ENCODE measurements at regions not wholly inside any gene's neighbourhood (a gene's known extent, or its start where the extent isn't known, plus 50 kb on each side); places are given as distances from the start of the nearest gene placed in this dataset.

- no peak for DNase-seq (ENCODE audit: low read depth)
Measured at GRCh38 chr2:166560022-166560421, 66.0 kb upstream of the SCN7A start.

- DNase-seq (ENCODE audit: low read depth), result no peak
Measured at GRCh38 chr2:166550923-166551322, 56.9 kb upstream of the SCN7A start.

- DNase-seq (ENCODE audit: low read depth), result no peak
Measured at GRCh38 chr2:166545473-166545872, 51.4 kb upstream of the SCN7A start.

Measured in fibroblast of the conjunctiva (primary cell).